NCI-H146 treated with DMSO at 0.1 percent for 48 hours (cell line): ENCODE measurements at regions not wholly inside any gene's neighbourhood (a gene's known extent, or its start where the extent isn't known, plus 50 kb on each side); places are given as distances from the start of the nearest gene placed in this dataset.
"Not testable (repeated sequence)": the region's sequence is repeated elsewhere in the genome, so short reads cannot be mapped to it uniquely, and the experiment has no call there.

Experiments
- DNase-seq: peaks from one replicate; lab custom pipeline; 2025; ENCODE audit not compliant: unreplicated experiment; lab: John Stamatoyannopoulos, UW

GRCh38 chr6:50899306-50899870, 80.7 kb downstream of the TFAP2B start:
- no peak for DNase-seq

DNA sequence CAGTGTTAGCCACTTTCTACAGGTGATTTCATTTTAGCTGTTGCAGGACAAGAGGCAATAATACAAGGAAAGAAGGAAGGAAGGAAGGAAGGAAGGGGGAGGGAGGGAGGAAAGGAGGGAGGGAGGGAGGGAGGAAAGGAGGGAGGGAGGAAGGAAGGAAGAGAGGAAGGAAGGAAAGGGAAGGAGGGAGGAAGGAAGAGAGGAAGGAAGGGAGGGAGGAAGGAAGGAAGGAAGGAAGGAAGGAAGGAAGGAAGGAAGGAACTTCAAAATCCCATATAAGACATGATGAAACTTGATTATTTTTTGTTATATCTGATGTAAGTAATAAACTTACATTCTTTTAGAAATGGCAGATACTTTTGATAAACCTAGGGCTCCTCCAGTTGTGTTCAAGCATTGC, 83.6 kb downstream of the TFAP2B start:
- no peak for DNase-seq

DNA sequence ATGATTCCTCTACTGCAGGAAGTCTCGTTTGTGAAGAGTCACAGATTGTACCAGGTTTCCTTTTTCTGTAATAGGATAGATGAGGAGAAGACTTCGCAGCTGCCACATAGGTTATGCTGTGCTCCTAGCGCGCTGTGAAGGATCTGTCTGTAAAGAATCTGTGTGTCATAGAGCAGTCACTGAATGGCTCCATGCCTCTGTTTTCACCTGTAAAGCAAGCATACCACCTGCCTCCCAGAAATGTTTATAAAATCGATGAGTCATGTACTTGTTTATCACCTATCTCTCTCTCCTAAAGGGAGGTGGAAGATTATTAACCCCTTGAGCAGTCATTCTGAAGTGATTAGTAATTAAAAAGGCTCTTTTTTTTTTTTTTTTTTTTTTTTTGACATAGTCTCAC, 86.6 kb downstream of the TFAP2B start:
- DNase-seq, result no peak

DNA sequence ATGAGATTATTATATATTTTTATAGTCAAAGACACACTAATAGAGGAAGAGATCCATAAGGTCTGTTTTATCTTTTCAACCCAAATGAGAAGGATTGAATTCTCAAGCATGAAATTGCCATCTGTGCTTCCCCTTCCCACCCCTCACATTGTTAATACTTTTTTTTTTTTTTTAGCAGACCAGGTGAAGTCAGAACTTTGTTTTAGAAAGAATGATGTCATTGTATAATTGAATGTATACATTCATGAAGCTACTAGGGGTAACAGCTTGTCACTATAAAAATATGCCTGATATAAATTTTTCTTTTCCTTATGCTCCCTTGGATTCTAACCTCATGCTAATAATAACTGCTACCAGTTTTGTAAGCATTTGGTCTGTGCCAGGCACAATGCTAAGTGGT, 88.9 kb downstream of the TFAP2B start:
- no peak for DNase-seq

- DNase-seq, result no peak
These were observed 94.6 kb downstream of the TFAP2B start for GRCh38 chr6:50913105-50913770.

- not testable (repeated sequence) for DNase-seq
These were observed 102.7 kb downstream of the TFAP2B start for GRCh38 chr6:50921378-50921777.

DNA sequence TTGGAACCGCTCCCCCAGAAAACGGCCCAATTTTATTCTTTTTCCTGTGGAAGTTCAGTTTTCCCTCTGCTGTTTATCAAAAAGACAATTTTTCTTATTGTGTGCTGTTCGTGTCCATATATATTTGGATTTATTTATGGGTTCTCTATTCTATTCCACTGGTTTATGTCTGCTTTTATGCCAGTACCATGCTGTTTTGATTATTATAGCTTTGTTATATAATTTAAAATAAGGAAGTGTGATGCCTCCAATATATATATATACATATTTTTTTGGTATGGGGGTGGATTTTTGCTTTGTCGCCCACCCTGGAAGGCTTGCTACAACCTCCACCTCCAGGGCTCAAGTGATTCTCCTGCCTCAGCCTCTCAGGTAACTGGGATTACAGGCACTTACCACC, 103.3 kb downstream of the TFAP2B start:
- DNase-seq, result no peak

GRCh38 chr6:50922579-50923525, 104.2 kb downstream of the TFAP2B start:
- DNase-seq, result no peak

DNA sequence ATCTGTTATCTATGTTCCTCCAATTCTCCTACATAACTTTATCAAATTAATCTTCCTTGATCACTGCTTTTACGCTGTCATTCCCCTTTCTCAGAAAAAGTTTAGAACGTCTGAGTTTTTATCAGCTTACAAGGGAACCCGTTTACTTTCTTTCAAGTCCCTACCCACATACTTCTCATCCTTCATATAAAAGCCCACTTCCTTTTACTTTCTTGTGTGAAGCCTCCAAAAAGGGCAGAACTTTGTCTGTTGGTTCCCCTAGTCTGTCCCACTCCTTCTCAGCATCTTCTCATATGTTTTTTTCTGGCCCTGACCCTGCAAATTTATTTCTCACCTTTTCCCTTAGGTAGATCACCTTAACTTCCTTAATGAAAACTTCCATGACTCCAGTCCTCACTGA, 106.1 kb downstream of the TFAP2B start:
- DNase-seq, result no peak

DNA sequence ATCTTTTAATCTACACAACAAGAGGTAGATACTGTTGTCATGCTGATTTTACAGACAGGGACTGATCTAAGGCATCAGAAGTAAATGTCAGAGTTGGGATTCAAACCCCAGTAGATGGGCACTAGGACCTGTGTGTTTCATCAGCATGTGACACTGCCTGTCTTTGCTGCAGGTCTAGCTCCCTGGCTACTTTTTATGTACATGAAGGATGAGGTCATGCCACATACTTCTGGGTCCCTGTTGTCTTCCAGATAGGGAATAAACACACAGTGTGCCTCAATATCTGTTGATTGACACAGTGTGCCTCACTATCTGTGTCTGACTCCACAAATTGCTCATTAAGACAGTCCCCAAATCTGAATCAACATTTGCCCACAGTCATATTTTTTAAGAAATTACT, 106.9 kb downstream of the TFAP2B start:
- no peak for DNase-seq

- DNase-seq, result no peak
These were observed 107.3 kb downstream of the TFAP2B start for GRCh38 chr6:50925981-50926380.

GRCh38 chr6:50927800-50928199, 109.1 kb downstream of the TFAP2B start:
- DNase-seq, result no peak

- no peak for DNase-seq
These were observed 110.7 kb downstream of the TFAP2B start for GRCh38 chr6:50929323-50929722.

- DNase-seq, result no peak
These were observed 116.8 kb downstream of the TFAP2B start for GRCh38 chr6:50935442-50935841.

DNA sequence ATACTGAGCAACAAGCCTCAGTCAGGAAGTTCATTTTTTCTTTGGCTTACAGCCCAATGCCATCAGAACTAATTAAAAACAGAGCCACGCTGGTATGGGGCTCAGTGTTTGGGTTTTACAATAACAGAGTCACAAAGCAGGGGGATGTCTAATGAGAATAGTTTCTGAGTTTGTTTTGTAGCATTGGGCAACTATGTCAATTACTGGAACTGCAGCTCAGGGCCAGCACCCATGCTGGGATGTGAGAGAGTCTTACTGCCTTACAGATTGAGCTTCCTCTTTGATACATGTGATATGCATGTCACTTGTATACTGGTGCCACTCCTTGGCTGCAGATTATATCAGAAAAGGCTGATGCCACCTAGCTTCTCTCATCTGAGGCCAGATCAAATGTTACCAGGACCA, 117.6 kb downstream of the TFAP2B start:
- DNase-seq, result no peak

- DNase-seq, result no peak
These were observed 121.3 kb downstream of the TFAP2B start for GRCh38 chr6:50939931-50940330.

GRCh38 chr6:50945789-50946188, 127.1 kb downstream of the TFAP2B start:
- DNase-seq, result no peak

DNA sequence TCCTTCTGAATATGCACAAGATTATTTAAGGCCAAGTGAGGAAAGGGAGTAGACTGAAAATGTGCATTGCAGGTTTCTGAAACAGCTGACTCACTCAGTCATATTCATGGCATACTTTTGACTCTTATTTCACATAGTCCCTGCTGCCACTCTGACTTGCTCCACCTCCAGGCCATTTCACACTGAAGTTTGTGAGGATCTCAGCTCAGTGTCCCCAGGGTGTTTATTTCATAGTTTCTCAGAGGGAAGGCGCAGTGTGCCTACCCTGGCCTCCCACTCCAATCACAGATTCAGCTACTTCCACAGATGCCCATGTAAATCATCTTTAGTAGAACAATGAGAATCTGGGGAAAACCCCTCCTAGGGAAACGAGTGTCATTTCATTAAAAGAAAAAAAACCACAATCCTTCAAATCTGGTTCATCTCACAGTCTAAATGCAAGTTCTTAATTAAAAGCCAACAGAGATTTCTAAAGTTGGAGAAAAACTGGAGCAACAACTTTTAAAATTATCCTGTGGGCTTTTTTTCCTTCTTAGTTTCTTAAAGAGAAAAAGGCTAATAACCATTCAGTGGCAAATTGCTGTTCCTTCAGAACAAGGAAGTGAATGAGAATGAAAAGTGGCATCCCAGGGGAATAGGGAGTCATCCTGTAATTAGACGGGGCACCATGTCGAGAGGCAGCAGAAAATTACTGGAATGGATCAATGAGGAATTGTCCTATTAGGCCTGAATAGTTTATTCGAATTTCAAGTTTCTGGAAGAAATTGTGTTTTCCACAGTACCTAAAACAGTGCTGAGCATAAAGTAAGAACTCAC, 133.6 kb downstream of the TFAP2B start:
- DNase-seq, result no peak

DNA sequence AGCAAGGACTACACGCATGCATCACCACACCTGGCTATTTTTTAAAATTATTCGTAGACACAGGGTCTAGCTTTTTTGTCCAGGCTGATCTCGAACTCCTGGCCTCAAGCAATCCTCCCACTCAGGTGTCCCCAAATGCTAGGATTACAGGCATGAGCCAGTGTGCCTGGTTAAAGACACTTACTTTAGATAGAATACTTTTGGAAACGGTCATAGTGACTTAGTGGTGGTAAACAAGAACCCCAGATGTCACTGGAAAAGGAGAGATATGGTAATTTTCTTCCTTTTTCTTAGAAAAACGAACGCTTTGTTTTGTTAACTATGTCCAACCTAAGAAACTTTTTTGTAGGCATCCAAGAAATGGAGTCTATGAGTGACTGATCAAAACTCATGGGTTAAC, 137.3 kb downstream of the TFAP2B start:
- DNase-seq, result no peak

DNA sequence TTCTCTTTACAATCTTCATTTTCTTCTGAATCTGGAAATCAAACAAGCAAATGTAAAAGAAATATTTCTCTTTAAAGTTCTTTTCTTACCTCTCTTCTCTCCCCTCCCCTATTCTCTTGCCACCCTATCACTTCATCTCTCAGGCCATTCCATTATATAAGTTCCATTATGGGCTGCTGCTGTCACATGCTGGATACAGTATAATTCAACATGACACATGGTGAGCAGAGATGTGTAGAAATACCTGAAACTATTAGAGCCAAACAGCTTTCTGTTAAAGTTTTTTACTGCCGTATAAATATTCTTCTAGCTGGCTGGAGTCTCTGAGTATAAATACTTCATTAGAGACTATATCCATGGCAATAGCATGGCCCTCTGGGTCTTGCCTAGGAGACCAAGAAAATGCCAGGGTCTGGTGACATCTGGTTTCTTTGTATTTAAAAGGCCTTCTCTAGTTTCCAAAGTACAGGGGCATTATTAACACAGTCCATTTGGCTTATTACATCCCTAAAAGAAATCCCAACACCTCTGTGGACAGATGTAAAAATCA, 139.6 kb downstream of the TFAP2B start:
- DNase-seq, result no peak

DNA sequence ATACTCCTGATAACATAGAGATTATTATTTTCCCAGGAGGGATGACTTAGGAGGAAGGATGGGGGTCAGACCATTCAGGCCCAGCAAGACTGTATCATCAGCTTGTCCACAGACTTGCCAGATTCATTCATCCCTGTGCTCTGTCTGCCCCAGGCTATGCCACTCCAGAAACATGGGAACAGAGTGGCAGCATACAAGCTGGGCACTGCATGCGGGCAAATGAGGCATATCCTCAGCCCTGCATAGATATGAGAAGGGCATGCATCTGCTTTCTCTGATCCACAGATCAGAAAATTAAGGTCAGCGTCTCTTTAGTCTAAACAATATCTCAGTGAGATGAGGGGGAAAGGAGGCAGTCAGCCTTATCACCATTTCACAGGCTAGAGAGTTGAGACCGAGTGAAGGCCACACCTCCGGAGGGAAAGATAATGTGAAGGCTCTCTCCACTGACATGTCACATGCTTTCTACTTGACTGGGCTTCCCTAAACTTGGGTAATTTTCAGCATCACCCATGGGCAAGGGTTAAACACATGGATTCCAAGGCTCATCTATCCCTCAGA, 140.5 kb downstream of the TFAP2B start:
- no peak for DNase-seq
